ENCODE measurements at regions not wholly inside any gene's neighbourhood (a gene's known extent, or its start where the extent isn't known, plus 50 kb on each side); places are given as distances from the start of the nearest gene placed in this dataset.

- Histone ChIP-seq H3K27me3 (ENCODE audit: insufficient read depth, low read depth) (no peaks in the 10 kb centered on the region), H3K79me2 (ENCODE audit: insufficient read depth, low read depth) (no peaks in the 10 kb centered on the region), H3K27ac (no peak overlapping the region), H4K20me1 (ENCODE audit: insufficient read depth) (no peaks in the 10 kb centered on the region), H3K4me1 (ENCODE audit: low read depth, poor library complexity, severe bottlenecking) (no peaks in the 10 kb centered on the region), H3K4me2 (no peak overlapping the region), H2AFZ (ENCODE audit: low read depth) (no peak overlapping the region), H3K4me3 (IDR thresholded peaks at IDR 0.05; ENCODE audit: insufficient read depth, low read depth, low read length) (no peak overlapping the region), H3K9ac (no peak overlapping the region), H3K36me3 (ENCODE audit: insufficient read depth) (no peaks in the 10 kb centered on the region)
- TF ChIP-seq CTCF (conservative IDR thresholded peaks at IDR 0.05; ENCODE audit: low read depth, low read length): no peak
Observed at GRCh38 chr18:43827311-43827710, 550.0 kb upstream of the SYT4 start.

- Histone ChIP-seq H4K20me1 (ENCODE audit: insufficient read depth) (no peaks in the 10 kb centered on the region), H3K4me1 (ENCODE audit: low read depth, poor library complexity, severe bottlenecking) (no peaks in the 10 kb centered on the region), H3K4me3 (IDR thresholded peaks at IDR 0.05; ENCODE audit: insufficient read depth, low read depth, low read length) (no peak overlapping the region), H3K36me3 (ENCODE audit: insufficient read depth) (no peaks in the 10 kb centered on the region), H2AFZ (ENCODE audit: low read depth) (no peak overlapping the region), H3K27ac (no peak overlapping the region), H3K4me2 (no peak overlapping the region), H3K27me3 (ENCODE audit: insufficient read depth, low read depth) (no peaks in the 10 kb centered on the region), H3K9ac (no peak overlapping the region), H3K79me2 (ENCODE audit: insufficient read depth, low read depth) (no peaks in the 10 kb centered on the region)
- no peak for TF ChIP-seq CTCF (conservative IDR thresholded peaks at IDR 0.05; ENCODE audit: low read depth, low read length)
Observed at GRCh38 chr18:43830303-43830702, 553.0 kb upstream of the SYT4 start.

- H4K20me1 ChIP-seq (ENCODE audit: insufficient read depth): no peaks in the 10 kb centered on the region
- no peak overlapping the region for H2AFZ ChIP-seq (ENCODE audit: low read depth)
- H3K27me3 ChIP-seq (ENCODE audit: insufficient read depth, low read depth): no peaks in the 10 kb centered on the region
- no peak for TF ChIP-seq CTCF (conservative IDR thresholded peaks at IDR 0.05; ENCODE audit: low read depth, low read length)
- no peak overlapping the region for H3K4me2 ChIP-seq
- no peak overlapping the region for H3K9ac ChIP-seq
- no peaks in the 10 kb centered on the region for H3K36me3 ChIP-seq (ENCODE audit: insufficient read depth)
- H3K79me2 ChIP-seq (ENCODE audit: insufficient read depth, low read depth): no peaks in the 10 kb centered on the region
- H3K27ac ChIP-seq: no peak overlapping the region
- no peak overlapping the region for H3K4me3 ChIP-seq (IDR thresholded peaks at IDR 0.05; ENCODE audit: insufficient read depth, low read depth, low read length)
- H3K4me1 ChIP-seq (ENCODE audit: low read depth, poor library complexity, severe bottlenecking): no peaks in the 10 kb centered on the region
Observed at GRCh38 chr18:43830947-43831346, 553.7 kb upstream of the SYT4 start.

- Histone ChIP-seq H3K9ac (no peak overlapping the region), H3K4me3 (IDR thresholded peaks at IDR 0.05; ENCODE audit: insufficient read depth, low read depth, low read length) (no peak overlapping the region), H3K27ac (no peak overlapping the region), H3K4me1 (ENCODE audit: low read depth, poor library complexity, severe bottlenecking) (no peaks in the 10 kb centered on the region), H3K79me2 (ENCODE audit: insufficient read depth, low read depth) (no peaks in the 10 kb centered on the region), H3K36me3 (ENCODE audit: insufficient read depth) (no peaks in the 10 kb centered on the region), H2AFZ (ENCODE audit: low read depth) (no peak overlapping the region), H3K4me2 (no peak overlapping the region), H4K20me1 (ENCODE audit: insufficient read depth) (no peaks in the 10 kb centered on the region), H3K27me3 (ENCODE audit: insufficient read depth, low read depth) (no peaks in the 10 kb centered on the region)
- no peak for TF ChIP-seq CTCF (conservative IDR thresholded peaks at IDR 0.05; ENCODE audit: low read depth, low read length)
Observed at GRCh38 chr18:43846299-43846698, 569.0 kb upstream of the SYT4 start.

Data from KMS-11 (cell line).